Lower leg skin (tissue), 4 donors: ENCODE measurements at regions not wholly inside any gene's neighbourhood (a gene's known extent, or its start where the extent isn't known, plus 50 kb on each side); places are given as distances from the start of the nearest gene placed in this dataset.
A peak's percentile ranks its signal among the peaks of the same experiment; 100 is the strongest.

Source experiments
- DNase-seq, 2 donors: peaks; one replicate each; pipeline ENCODE4 v3.0.0-alpha.2; 2019; ENCODE audit warnings: low spot score in 2 of 2
- H3K4me3 ChIP-seq: fragments of 200-600 bp; sonication (generic); 2 replicates; pipeline ENCODE4 v1.5.1; 2017; ENCODE audit warnings: mild to moderate bottlenecking, low read depth; ENCODE audit not compliant: poor library complexity, severe bottlenecking
- CTCF ChIP-seq, 3 donors: fragments of 450-650 bp; IDR thresholded peaks; one replicate each; pipeline ENCODE4 v1.5.1; 2016; ENCODE audit warnings: antibody characterized with exemption in 3 of 3, mild to moderate bottlenecking in 3 of 3, moderate library complexity in 2 of 3
- POLR2A ChIP-seq, 2 donors: fragments of 450-650 bp; IDR thresholded peaks; one replicate each; pipeline ENCODE4 v1.6.1; 2016 to 2017; ENCODE audit warnings: antibody characterized with exemption in 2 of 2, mild to moderate bottlenecking in 1 of 2, moderate library complexity in 1 of 2
- WGBS, 2 donors: methylation state at CpG; one replicate each; pipeline ENCODE4 v1.1.5; 2018; 5-methylcytosine and 5-hydroxymethylcytosine counted together
- intact Hi-C: fragments of 100-400 bp; cut with DNase I; formaldehyde crosslinking; loops from one replicate; pipeline ENCODE4 v1.15.0; 2023; ENCODE audit warnings: low total_unique reads

- H3K4me3 ChIP-seq: no peak overlapping the region
- intact Hi-C loops: no loop called here
- TF ChIP-seq POLR2A (IDR thresholded peaks at IDR 0.05): no peak
- TF ChIP-seq CTCF (IDR thresholded peaks at IDR 0.05): no peak
- 83 to 89% methylated on average over 18 of the region's 18 CpGs for WGBS, 2 donors
- DNase-seq: peak in 1 of 2 donors; percentile 65
These were observed 115.5 kb downstream of the ERMARD start for GRCh38 chr6:169866668-169867521.

- no peak overlapping the region for H3K4me3 ChIP-seq
- 83 to 88% methylated on average over 10 of the region's 10 CpGs for WGBS, 2 donors
- peak in 1 of 2 donors; percentile 78 for DNase-seq
These were observed 114.7 kb downstream of the ERMARD start for GRCh38 chr6:169866140-169866534.

DNA sequence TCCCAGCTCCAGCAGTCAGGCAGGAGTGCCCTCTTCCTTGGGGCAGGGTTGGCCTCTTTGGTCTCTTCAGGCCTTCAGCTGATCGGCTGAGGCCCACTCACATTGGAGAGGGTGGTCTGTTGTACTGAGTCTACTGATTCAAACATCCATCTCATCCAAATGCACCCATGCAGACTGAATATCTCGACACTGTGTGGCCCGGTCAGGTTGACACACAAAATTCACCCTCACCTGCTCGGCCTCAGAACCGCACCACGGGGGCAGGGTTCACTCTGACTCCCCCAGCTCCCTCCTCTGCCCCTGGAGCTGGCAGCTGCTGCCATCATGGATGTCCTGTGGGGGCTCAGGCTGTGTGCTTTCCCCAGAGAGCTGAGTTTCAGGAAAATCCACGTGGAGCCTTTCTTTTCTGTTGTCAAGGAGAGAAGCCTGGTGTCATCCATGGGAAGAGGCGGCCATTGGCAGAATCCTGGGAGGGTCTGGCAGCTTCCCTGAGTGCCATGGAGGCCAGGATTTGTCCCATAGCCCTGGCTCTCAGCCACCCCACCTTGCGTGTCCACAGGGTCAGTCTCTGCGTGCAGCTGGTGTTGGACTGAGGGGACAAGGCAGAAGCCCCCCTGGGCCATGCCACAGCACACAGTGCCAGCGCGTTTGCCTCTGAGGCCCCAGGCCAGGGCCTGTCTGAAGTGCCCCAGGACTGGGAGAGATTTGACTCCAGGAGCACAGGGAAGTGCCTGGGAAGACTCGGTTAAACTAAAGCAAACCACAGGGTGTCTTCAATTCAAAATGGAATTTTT is 114.1 kb downstream of the ERMARD start:
- WGBS, 2 donors: 77 to 91% methylated on average over 11 to 13 of the region's 13 CpGs
- intact Hi-C loops: no loop called here
- TF ChIP-seq POLR2A (IDR thresholded peaks at IDR 0.05) (no peak), CTCF (IDR thresholded peaks at IDR 0.05) (no peak)
- peak in 1 of 2 donors; percentile 62 for DNase-seq
- H3K4me3 ChIP-seq: no peak overlapping the region

More at GRCh38 chr6:169866140-169866534, 114.7 kb downstream of the ERMARD start:
- intact Hi-C loops: no loop called here
- no peak for TF ChIP-seq POLR2A (IDR thresholded peaks at IDR 0.05)
- TF ChIP-seq CTCF (IDR thresholded peaks at IDR 0.05): no peak

DNA sequence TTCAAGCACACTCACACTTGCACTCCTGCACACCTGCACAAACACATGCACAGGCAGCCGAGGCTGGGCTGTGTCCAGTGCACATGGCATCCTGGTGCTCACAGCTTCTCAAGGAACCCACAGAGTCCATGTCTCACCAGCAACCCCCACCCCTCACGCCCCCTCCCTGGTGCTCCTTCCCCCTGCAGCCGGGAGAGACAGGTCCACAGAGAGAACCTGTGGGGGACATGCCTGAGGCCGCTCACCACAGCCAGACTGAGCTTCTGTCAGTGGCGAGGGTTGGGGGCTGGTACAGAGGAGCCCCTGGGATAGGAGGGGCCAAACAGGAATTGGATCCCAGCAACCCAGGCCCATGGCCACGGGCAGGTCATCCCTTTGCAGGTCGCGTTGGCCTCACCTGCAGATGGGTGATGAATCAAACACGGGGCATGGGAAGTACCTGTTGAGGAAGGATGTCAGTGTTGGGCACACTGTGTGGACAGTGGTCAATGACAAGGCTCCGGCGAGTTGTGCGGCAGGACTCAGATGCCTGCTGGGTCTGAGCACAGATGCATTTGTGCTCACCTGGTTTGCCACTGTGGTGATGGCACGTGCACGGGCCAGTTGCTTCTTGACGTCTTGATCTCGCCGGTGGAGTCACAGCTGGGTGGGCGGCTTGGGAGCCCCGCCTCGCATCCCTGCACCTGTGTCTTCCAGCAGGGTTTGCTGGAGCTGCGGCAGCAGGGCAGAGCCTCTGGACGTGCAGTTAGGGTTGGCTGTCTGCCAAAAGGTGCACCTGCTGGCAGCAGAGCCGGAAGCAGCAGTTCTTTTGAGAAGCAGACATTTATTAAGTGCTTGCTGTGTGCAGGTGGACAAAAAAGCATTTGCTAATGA is 113.0 kb downstream of the ERMARD start:
- WGBS, 2 donors: 65 to 76% methylated on average over 12 to 19 of the region's 23 CpGs
- intact Hi-C loops: no loop called here
- no peak overlapping the region for H3K4me3 ChIP-seq
- TF ChIP-seq CTCF (IDR thresholded peaks at IDR 0.05) (no peak), POLR2A (IDR thresholded peaks at IDR 0.05) (no peak)
- peak in 1 of 2 donors; percentile 81 for DNase-seq

DNA sequence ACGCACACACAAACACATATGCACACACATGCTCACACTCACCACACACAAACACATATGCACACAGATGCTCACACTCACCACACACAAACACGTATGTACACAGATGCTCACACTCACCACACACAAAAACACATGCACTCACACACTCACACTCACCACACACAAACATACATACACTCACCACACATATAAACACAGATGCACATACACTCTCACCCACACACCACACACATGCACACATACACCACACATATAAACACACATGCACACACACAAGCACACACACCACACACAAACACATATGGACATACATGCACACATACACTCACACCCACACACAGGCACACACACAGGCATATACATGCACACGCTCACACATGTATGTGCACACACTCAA is 112.3 kb downstream of the ERMARD start:
- DNase-seq: peak in 1 of 2 donors; percentile 36
- intact Hi-C loops: no loop called here
- H3K4me3 ChIP-seq: no peak overlapping the region
- 72 to 96% methylated on average over 3 of the region's 3 CpGs for WGBS, 2 donors
- TF ChIP-seq CTCF (IDR thresholded peaks at IDR 0.05): no peak
- no peak for TF ChIP-seq POLR2A (IDR thresholded peaks at IDR 0.05)
